Esophagus muscularis mucosa (tissue), 4 donors: ENCODE measurements at regions not wholly inside any gene's neighbourhood (a gene's known extent, or its start where the extent isn't known, plus 50 kb on each side); places are given as distances from the start of the nearest gene placed in this dataset.
"Not testable (repeated sequence)": the region's sequence is repeated elsewhere in the genome, so short reads cannot be mapped to it uniquely, and the experiment has no call there.

ENCODE experiments used
- DNase-seq: peaks from one replicate; pipeline ENCODE4 v3.0.0-alpha.2; 2017; ENCODE audit errors: extremely low spot score
- H3K27ac ChIP-seq, 4 donors: fragments of 200-600 bp; sonication (generic); replicated peaks in 1 of 4; 1 replicate in 3 of 4; 2 replicates in 1 of 4; pipeline ENCODE4 v1.5.1; 2016 to 2019; ENCODE audit warnings: mild to moderate bottlenecking in 1 of 4
- H3K27me3 ChIP-seq, 4 donors: fragments of 200-600 bp; sonication (generic); one replicate each; pipeline versions ENCODE4 v1.5.1 to v1.6.0; 2016 to 2019
- H3K36me3 ChIP-seq, 4 donors: fragments of 200-600 bp; sonication (generic); one replicate each; pipeline ENCODE4 v1.5.1; 2016 to 2019
- H3K4me1 ChIP-seq, 4 donors: fragments of 200-600 bp; sonication (generic); one replicate each; pipeline ENCODE4 v1.5.1; 2016 to 2019
- H3K4me3 ChIP-seq, 4 donors: fragments of 200-600 bp; sonication (generic); 1 replicate in 2 of 4; 2 replicates in 2 of 4; pipeline ENCODE4 v1.5.1; 2016 to 2019; ENCODE audit warnings: mild to moderate bottlenecking in 4 of 4, moderate library complexity in 1 of 4
- H3K9me3 ChIP-seq, 4 donors: fragments of 200-600 bp; sonication (generic); 1 replicate in 3 of 4; 2 replicates in 1 of 4; pipeline ENCODE4 v1.5.1; 2016 to 2019
- CTCF ChIP-seq, 3 experiments: fragments of 200-600 bp in 2 of 3; fragments of 450-650 bp in 1 of 3; sonication (generic) in 2 of 3; IDR thresholded peaks; one replicate each; pipeline ENCODE4 v1.5.1; 2017 to 2019; ENCODE audit warnings: antibody characterized with exemption in 3 of 3, mild to moderate bottlenecking in 2 of 3, moderate library complexity in 1 of 3
- EP300 ChIP-seq: sonication (generic); formaldehyde crosslinking; IDR thresholded peaks from one replicate; pipeline ENCODE4 v1.6.1; 2017; ENCODE audit warnings: antibody characterized with exemption
- POLR2A ChIP-seq: fragments of 450-650 bp; IDR thresholded peaks from one replicate; pipeline ENCODE4 v1.6.1; 2017; ENCODE audit warnings: antibody characterized with exemption, moderate library complexity, mild to moderate bottlenecking, low read depth
- POLR2AphosphoS5 ChIP-seq, 2 donors: sonication (generic); formaldehyde crosslinking; IDR thresholded peaks; one replicate each; pipeline ENCODE4 v1.6.1; 2017; ENCODE audit warnings: antibody characterized with exemption in 2 of 2
- WGBS: methylation state at CpG from one replicate; pipeline ENCODE4 v1.1.5; 2018; 5-methylcytosine and 5-hydroxymethylcytosine counted together
- intact Hi-C: fragments of 100-400 bp; cut with DNase I; formaldehyde crosslinking; loops from one replicate; pipeline ENCODE4 v1.15.1; 2023

DNA sequence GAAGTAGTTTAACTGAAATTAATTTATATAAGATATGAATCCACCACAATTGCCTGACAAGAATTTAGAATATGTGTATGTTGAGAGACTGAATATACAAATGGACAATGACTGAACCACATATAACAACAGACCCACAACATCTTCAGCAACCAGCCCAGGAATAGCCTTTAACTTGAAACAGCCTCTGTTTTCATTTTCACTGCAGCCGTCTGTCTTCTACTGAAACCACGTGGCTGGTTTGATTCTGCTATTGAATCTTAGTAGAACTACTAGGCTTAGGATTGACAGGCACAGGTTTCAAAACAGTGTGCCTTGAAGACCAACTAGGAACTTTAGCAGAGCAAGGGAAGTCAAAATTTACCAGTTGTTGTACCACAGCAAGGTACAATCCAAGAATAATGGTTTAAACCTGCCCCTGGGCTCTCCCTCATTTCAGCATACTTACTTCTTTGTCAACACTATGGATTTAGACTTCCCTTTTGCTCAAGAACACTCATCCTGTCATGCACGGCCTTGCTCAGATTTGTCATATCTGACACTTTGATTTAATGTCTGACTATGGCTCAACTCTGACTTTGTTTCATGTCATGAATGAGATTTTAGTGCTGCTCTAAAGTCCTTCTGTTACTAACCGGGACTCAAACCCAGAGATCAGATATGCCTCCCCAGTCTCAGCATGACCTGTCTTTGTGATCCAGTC is 355.0 kb downstream of the KIF2B start:
- no peak for DNase-seq
- Histone ChIP-seq H3K36me3 (no peaks in the 10 kb centered on the region), H3K4me1 (no peaks in the 10 kb centered on the region), H3K4me3 (no peak overlapping the region), H3K27ac (no peak overlapping the region), H3K27me3 (no peaks in the 10 kb centered on the region), H3K9me3 (no peaks in the 10 kb centered on the region)
- TF ChIP-seq POLR2A (no peak), CTCF (IDR thresholded peaks at IDR 0.05) (no peak), POLR2AphosphoS5 (IDR thresholded peaks at IDR 0.05) (no peak), EP300 (no peak)
- WGBS, result 80% methylated on average over 4 of the region's 4 CpGs
- intact Hi-C loops, result no loop called here

DNA sequence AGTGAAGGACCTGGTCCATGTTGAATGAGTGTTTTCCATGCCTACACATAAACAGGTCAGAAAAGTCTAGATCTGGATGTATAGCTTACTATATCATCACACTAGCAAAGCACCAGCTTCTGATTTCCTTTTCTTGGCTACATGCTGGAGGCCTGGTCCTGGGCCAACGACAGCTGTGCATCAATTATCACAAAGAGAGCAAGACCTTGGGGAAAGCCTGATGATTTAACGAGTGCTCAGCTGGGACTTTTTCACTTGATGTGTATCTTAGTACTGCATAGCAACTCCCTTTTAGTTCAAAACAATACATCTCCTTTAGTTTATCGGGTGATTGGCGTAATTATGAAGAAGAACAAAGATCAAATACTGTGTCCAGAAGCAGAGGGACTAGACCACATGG is 358.2 kb downstream of the KIF2B start:
- intact Hi-C loops, result no loop called here
- DNase-seq, result no peak
- H3K9me3 ChIP-seq, result no peaks in the 10 kb centered on the region
- TF ChIP-seq CTCF (IDR thresholded peaks at IDR 0.05), result no peak
- TF ChIP-seq EP300, result no peak
- no peak for TF ChIP-seq POLR2AphosphoS5 (IDR thresholded peaks at IDR 0.05)
- TF ChIP-seq POLR2A, result no peak
- no peaks in the 10 kb centered on the region for H3K36me3 ChIP-seq
- no peaks in the 10 kb centered on the region for H3K4me1 ChIP-seq
- no peak overlapping the region for H3K27ac ChIP-seq
- 44% methylated on average over 4 of the region's 4 CpGs for WGBS
- no peaks in the 10 kb centered on the region for H3K27me3 ChIP-seq
- no peak overlapping the region for H3K4me3 ChIP-seq

DNA sequence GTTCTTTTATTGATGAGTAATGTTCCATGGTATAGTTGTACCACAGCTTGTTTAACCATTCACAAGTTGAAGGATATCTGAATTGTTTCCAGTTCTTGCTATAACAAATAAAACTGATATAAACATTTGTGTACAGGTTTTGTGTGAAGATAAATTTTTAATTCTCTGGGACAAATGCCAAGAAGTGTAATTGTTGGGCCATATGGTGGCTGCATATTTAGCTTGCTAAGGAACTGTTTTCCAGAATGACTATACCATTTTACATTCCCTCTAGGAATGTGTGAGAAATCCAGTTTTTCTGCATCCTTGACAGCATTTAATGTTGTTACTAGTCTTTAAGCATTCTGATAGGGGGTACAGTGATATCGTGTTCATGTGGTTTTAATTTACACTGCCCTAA is 368.5 kb downstream of the KIF2B start:
- no peaks in the 10 kb centered on the region for H3K9me3 ChIP-seq
- 93% methylated on average over 1 of the region's 1 CpG for WGBS
- no peaks in the 10 kb centered on the region for H3K36me3 ChIP-seq
- no peaks in the 10 kb centered on the region for H3K4me1 ChIP-seq
- no peak for DNase-seq
- no peaks in the 10 kb centered on the region for H3K27me3 ChIP-seq
- no peak overlapping the region for H3K27ac ChIP-seq
- no peak for TF ChIP-seq EP300
- TF ChIP-seq CTCF (IDR thresholded peaks at IDR 0.05), result no peak
- TF ChIP-seq POLR2AphosphoS5 (IDR thresholded peaks at IDR 0.05), result no peak
- no peak for TF ChIP-seq POLR2A
- intact Hi-C loops, result no loop called here
- no peak overlapping the region for H3K4me3 ChIP-seq

GRCh38 chr17:54194268-54194667 is 371.5 kb downstream of the KIF2B start:
- no peak overlapping the region for H3K27ac ChIP-seq
- 71% methylated on average over 1 of the region's 1 CpG for WGBS
- H3K4me3 ChIP-seq, result no peak overlapping the region
- H3K4me1 ChIP-seq, result no peaks in the 10 kb centered on the region
- H3K27me3 ChIP-seq, result no peaks in the 10 kb centered on the region
- DNase-seq, result no peak
- no peaks in the 10 kb centered on the region for H3K9me3 ChIP-seq
- no peaks in the 10 kb centered on the region for H3K36me3 ChIP-seq
- TF ChIP-seq CTCF (IDR thresholded peaks at IDR 0.05), result no peak
- intact Hi-C loops, result no loop called here

GRCh38 chr17:54196751-54197150 is 374.0 kb downstream of the KIF2B start:
- H3K4me1 ChIP-seq, result no peaks in the 10 kb centered on the region
- WGBS, result 79% methylated on average over 3 of the region's 3 CpGs
- H3K9me3 ChIP-seq, result no peaks in the 10 kb centered on the region
- no peak overlapping the region for H3K4me3 ChIP-seq
- no peaks in the 10 kb centered on the region for H3K27me3 ChIP-seq
- TF ChIP-seq EP300, result no peak
- no peak for TF ChIP-seq CTCF (IDR thresholded peaks at IDR 0.05)
- no peak for TF ChIP-seq POLR2A
- no peak for TF ChIP-seq POLR2AphosphoS5 (IDR thresholded peaks at IDR 0.05)
- DNase-seq, result no peak
- H3K36me3 ChIP-seq, result no peaks in the 10 kb centered on the region
- no peak overlapping the region for H3K27ac ChIP-seq
- intact Hi-C loops, result no loop called here

GRCh38 chr17:54201380-54201779 is 378.7 kb downstream of the KIF2B start:
- H3K27me3 ChIP-seq, DNase-seq, H3K27ac ChIP-seq, H3K4me1 ChIP-seq, intact Hi-C loops, H3K36me3 ChIP-seq, H3K4me3 ChIP-seq, H3K9me3 ChIP-seq: not testable (repeated sequence)
- whole genome bisulfite sequencing, result 83% methylated on average over 1 of the region's 2 CpGs
